ENCODE measurements at regions not wholly inside any gene's neighbourhood (a gene's known extent, or its start where the extent isn't known, plus 50 kb on each side); places are given as distances from the start of the nearest gene placed in this dataset.
"Not testable (repeated sequence)": the region's sequence is repeated elsewhere in the genome, so short reads cannot be mapped to it uniquely, and the experiment has no call there.

DNA sequence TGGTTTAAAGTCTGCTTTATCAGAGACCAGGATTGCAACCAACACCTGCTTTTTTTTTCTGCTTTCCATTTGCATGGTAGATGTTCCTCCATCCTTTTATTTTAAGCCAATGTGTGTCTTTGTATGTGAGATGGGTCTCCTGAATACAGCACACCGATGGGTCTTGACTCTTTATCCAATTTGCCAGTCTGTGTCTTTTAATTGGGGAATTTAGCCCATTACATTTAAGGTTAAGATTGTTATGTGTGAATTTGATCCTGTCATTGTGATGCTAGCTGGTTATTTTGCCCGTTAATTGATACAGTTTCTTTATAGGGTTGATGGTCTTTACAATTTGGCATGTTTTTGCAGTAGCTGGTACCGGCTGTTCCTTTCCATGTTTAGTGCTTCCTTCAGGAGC, 128.4 kb downstream of the ADCYAP1 start:
- intact Hi-C loops (cut with DNase I); DNase-seq (ENCODE audit: low spot score); ATAC-seq: not testable (repeated sequence)

DNA sequence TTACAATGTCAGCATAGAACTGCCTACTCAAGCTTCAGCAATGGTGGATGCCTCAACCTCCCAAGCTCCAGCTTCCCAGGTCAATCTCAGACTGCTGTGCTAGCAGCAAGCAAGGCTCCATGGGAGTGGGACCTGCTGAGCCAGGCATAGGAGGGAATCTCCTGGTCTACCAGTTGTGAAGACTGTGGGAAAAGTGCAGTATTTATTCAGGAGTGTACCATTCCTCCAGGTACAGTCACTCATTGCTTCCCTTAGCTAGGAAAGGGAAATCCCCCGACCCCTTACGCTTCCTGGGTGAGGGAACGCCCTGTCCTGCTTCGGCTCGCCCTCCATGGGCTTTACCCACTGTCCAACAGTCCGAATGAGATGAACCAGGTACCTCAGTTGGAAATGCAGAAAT, 130.3 kb downstream of the ADCYAP1 start:
- DNase-seq (ENCODE audit: low spot score) = no peak
- no peak for ATAC-seq
- intact Hi-C loops (cut with DNase I) = no loop called here

DNA sequence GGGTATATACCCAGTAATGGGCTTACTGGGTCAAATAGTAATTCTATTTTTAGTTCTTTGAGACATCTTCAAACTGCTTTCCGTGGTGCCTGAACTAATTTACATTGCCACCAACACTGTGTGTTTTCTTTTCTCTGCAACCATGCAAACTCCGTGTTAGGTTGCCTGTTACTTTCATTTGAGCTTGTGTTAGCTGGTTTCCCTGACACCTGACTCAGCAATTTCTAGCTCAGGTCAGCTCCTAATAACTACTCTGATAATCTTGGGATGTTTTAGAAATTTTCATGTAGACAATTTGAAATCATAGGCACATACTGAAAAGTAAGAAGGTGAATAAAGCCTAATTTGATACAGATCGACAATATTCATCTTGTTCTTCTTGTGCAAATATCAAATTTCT, 132.3 kb downstream of the ADCYAP1 start:
- intact Hi-C loops (cut with DNase I) = no loop called here
- ATAC-seq = no peak
- no peak for DNase-seq (ENCODE audit: low spot score)

DNA sequence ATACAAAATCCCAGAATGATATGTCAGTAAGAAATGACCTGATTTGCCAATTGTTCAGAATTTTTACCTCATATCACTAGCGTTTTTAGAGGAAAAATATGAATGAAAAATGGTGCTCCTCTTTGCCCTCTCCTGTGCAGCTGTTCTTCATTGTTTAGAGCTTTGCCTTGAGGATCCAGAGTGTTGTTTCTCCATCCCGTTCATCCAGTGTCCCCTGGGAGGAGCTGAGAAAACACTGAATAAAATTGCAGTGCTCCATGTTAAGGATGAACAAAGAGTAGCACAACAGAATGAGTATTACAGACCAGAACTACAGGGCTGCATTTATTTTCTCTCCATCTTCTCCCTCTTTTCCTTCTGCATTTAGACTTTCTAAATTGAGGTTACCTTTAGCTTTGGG, 133.1 kb downstream of the ADCYAP1 start:
- intact Hi-C loops (cut with DNase I) = no loop called here
- ATAC-seq = no peak
- no peak for DNase-seq (ENCODE audit: low spot score)

DNA sequence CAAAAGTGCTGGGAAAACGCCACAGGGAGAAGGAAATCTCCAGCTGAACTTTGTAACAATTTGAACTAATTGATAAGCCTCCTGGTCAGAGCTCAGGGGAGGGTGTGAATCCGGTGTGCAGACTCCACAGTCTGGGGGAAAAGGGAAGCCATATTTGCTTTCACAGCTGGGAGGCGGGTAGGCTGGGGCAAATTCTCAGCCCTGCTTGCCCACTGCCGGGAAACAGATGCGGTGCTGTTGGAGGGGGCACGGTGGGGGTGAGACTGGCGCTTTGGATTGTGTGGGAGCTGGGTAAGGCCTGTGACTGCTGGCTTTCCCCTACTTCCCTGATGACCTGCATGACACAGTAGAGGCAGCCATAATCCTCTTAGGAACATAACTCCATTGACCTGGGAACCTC, 134.8 kb downstream of the ADCYAP1 start:
- ATAC-seq (no peak), DNase-seq (ENCODE audit: low spot score) (no peak)
- intact Hi-C loops (cut with DNase I) = no loop called here

DNA sequence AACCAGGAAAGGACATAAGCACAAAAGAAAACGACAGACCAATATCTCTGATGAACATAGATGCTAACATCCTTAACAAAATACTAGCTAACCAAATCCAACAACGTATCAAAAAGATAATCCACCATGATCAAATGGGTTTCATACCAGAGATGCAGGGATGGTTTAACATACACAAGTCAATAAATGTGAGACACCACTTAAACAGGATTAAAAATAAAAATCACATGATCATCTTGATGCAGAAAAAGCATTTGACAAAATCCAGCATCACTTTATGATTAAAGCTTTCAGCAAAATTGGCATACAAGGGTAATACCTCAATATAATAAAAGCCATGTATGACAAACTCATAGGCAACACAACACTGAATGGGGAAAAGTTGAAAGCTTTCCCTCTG, 138.4 kb downstream of the ADCYAP1 start:
- ATAC-seq; intact Hi-C loops (cut with DNase I): not testable (repeated sequence)

DNA sequence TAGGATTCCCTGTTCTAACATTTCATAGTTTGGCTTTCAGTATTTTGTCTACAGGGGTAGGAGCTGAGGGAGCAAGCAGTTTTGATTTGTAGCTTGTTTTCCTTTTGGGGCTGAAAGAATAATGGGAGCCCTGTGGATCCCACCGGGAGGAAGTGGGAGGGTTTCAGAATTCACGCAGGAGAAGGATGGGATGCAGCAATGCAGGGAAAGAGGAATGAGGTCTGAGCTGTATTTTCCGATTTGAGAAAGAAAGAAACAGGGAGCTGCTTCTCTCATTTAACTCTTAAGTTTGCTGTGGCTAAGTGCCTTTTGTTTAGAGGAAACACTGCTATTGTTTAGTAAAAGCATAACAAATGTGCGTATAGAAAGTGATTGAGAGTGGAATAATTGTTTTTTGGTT, 141.0 kb downstream of the ADCYAP1 start:
- DNase-seq (ENCODE audit: low spot score) (no peak), ATAC-seq (no peak)
- intact Hi-C loops (cut with DNase I) = no loop called here

More for the DNA sequence above, 138.4 kb downstream of the ADCYAP1 start:
- not testable (repeated sequence) for DNase-seq (ENCODE audit: low spot score)

DNA sequence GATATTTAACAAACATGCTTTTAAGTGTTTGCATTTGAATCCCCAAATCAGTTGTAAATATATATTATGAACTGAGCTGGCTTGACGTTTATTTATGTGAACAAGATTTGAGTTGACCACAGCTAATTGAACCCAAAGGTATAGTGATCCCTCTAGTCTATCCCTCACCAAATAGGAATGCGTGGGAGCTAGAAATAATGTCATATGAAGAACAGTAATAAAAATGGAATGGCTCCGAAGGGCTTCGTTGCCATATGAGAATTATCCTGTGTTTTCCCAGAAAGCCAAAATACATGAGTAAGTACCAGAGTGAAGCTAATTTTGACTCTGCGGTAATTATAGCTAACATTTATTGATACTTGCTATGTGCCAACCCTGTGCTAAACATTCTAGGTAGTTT, 142.7 kb downstream of the ADCYAP1 start:
- ATAC-seq (no peak), DNase-seq (ENCODE audit: low spot score) (no peak)
- intact Hi-C loops (cut with DNase I) = no loop called here

DNA sequence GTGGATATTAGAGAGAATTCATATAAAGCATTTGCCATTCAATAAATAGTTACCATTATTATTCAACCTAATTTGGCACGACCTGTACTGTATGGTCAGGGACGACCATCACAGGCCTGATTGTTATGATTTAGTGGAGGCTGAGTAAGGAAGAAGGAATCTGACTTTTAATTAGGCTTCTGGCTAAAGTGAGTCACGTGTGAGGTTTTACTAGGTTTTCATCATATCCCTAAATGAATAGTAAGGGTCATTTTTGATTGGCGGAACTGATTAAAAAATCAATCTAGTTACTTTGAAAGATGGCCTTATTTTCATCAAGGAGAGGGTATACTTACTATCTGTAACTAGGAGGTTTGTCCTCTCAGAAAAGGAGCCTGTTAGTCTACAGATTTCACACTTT, 143.4 kb downstream of the ADCYAP1 start:
- DNase-seq (ENCODE audit: low spot score) (no peak), ATAC-seq (no peak)
- intact Hi-C loops (cut with DNase I) = no loop called here

DNA sequence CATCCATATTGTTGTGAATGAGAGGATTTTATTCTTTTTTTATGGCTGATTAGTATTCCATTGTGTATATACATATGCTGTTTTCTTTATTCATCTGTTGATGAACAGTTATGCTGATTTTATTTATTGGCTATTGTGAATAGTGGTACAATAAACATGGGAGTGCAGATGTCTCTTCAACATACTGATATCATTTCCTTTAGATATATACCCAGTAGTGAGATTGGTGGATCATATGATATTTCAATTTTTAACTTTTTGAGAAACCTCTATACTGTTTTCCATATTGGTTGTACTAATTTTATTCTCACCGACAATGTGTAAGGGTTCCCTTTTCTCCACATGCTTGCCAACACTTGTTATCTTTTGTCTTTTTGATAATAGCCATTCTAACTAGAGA, 144.5 kb downstream of the ADCYAP1 start:
- intact Hi-C loops (cut with DNase I) = no loop called here
- ATAC-seq = no peak
- DNase-seq (ENCODE audit: low spot score) = no peak

DNA sequence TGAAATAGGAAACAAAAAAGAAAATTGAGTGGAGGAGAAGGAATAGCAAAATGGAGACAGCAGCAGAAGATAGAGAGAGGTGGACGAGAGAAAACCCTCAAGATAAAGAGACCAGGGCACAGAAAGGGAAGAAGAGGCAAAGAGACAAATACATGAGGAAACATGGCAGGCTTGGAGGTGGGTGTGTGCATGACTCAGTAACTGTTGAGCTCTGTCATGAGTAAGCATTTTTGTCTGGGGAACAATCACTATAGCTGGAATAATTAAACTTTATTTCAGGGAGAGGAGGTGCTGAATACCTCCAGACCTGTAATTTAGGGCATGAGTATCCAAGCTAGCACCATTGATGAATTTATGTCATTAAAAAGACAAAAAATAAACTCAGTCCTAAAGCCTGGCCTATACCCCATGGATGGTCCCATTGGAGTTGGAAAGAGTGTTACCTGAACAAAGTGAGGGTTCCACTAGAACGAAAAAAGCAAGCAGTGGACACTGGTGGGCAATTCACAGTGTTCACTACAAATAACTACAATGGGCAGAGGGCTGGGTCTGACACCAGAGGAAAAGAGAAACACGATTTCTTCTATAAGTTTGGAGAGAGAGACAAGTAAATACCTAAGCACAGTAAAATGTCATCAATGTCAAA, 145.5 kb downstream of the ADCYAP1 start:
- no peak for DNase-seq (ENCODE audit: low spot score)
- intact Hi-C loops (cut with DNase I) = no loop called here
- ATAC-seq = no peak

DNA sequence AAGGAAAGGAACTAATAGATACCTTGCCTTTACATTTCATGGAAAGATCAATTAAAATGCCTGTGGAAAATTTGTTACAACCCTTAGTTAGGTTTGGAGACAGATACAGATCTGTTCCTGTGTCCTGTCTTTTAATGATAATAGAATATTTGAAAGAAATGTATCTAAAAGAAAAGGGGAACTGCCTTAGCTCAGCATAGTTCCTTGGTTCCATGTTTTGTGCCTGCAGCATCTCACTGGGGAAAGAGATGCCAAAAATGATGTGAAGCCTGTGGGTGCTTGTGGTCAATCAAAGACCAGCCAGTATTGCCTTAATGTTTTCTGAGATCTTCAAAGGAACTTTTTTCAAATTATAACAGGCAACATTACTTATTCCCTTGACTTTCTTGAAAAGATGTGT, 147.6 kb downstream of the ADCYAP1 start:
- no peak for ATAC-seq
- DNase-seq (ENCODE audit: low spot score) = no peak
- intact Hi-C loops (cut with DNase I) = no loop called here

DNA sequence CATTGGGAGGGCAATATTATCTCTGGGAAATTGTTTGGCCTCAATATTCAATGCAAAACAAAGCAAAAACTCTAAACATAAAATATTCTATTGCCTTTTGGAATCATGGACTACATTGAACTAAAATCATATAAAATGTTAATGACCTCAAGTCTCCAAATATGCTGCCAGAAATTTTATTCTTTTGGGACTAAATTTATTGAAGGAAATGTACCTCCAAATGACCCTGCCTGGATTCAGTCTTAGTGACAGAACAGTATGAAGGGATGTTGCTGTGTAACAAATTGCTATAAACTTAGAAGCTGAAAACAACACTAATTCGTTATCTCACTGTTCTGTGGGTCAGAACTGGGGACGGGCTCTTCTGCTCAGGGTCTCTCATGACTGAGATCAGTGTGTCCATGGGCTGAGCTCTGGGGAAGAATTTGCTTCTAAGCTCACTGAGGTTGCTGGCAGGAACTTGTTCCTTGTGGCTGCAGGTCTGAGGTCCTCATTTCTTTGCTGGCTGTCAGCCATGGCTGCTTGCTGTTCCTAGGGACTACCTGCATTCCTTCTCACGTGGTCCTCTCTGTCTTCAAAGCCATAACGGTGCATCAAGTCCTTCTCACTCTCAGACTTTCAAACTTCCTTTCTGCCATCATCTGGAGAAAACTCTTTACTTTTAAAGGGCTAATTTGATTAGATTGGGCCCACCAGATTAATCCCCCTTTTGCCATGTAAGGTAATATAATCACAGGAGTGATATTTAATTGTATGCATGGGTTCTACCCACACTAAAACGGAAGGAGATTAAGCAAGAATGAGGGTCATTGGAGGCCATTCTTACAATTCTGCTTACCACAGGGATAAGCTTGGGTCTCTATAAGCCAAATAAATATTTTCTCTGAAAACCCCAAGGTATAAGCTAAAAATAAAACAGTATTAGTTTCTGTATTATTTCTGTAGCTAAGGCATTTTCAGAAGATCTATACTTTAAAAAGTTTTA, 149.0 kb downstream of the ADCYAP1 start:
- no peak for DNase-seq (ENCODE audit: low spot score)
- intact Hi-C loops (cut with DNase I) = no loop called here
- ATAC-seq = no peak

DNA sequence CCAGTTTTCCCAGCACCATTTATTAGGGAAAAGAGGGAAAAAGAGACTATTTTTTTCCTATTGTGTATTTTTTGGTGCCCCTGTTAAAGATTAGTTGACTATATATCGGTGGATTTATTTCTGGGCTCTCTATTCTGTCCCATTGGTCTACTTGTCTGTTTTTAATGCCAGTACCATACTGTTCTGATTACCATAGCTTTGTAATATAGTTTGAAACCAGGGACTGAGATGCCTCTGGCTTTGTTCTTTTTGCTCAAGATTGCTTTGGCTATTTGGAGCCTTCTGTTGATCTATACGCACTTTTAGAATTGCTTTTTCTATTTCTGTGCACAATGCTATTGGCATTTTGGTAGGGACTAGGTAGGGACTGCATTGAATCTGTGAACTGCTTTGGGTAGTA, 151.7 kb downstream of the ADCYAP1 start:
- intact Hi-C loops (cut with DNase I) = no loop called here
- DNase-seq (ENCODE audit: low spot score) = no peak
- ATAC-seq = no peak

DNA sequence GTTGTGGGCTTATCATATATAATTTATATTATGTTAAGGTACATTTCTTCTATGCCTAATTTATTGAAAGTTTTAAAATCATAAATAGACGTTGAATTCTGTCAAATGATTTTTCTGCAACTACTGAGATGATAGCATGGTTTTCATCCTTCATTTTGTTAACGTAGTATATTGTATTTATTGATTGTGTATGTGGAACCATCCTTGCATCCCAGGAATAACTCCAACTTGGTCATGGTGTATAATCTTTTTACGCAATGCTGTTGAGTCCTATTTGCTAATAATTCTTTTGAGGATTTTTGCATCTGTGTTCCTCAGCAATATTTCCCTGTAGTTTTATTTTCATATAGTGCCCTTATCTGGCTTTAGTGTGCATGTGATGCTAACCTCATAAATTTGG, 152.7 kb downstream of the ADCYAP1 start:
- no peak for ATAC-seq
- intact Hi-C loops (cut with DNase I) = no loop called here
- no peak for DNase-seq (ENCODE audit: low spot score)

DNA sequence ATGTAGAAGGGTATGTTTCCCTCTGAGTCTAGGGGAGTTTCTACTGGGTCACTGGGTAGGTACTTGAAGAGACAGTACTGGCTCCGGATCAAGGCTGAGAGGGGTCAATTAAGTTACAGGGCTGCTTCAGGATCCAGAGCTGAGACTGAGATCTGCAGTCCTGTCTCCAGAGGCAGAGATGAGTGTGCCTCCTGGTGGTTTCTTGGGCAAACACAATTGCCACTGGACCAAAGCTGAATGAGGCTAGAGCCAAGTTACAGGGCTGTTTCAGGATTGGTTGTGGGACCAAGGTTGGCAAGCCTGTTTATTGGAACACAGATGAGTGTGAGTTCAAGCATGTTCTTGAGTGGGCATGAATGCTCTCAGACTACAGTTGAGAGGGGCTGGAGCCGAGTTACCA, 157.9 kb downstream of the ADCYAP1 start:
- DNase-seq (ENCODE audit: low spot score) = no peak
- ATAC-seq = no peak
- intact Hi-C loops (cut with DNase I) = no loop called here

DNA sequence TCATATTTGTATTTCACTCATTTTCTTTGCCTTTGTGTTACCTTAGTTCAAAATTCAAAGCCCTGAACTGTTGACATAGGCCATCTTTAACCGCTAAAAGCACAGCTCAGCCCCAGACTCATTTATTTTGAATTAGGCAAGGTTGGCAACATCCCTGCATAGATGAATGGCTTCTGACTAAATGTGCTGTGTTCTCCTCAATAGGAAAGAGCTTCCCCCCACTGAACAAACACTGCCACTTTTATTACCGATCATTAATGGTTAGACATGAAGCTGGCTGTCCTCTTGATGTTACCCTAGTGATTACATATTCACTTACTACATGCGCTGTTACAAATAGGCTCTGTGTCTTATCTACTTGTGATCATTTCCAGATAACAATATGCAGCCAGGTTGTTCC, 170.7 kb downstream of the ADCYAP1 start:
- intact Hi-C loops (cut with DNase I) = no loop called here
- ATAC-seq = no peak
- no peak for DNase-seq (ENCODE audit: low spot score)

DNA sequence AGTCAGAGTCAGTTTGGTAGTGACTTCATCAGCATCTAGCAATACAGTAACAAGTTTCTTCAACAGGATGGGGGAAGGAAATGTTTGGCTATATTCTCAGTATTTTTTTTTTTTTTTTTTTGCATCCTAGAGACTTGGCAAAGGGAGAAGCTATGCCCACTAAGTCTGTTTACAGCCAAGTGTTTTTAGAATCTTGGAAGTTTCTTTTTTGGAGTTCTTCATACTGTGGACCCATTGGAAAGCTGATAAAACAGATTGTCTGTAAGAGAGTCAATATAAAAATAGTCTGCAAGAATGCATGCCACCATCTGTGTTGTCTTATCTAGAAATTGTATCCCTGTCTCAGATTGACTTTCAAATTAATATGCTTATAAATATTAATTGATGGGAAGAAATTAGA, 171.2 kb downstream of the ADCYAP1 start:
- DNase-seq (ENCODE audit: low spot score) (no peak), ATAC-seq (no peak)
- intact Hi-C loops (cut with DNase I) = no loop called here

DNA sequence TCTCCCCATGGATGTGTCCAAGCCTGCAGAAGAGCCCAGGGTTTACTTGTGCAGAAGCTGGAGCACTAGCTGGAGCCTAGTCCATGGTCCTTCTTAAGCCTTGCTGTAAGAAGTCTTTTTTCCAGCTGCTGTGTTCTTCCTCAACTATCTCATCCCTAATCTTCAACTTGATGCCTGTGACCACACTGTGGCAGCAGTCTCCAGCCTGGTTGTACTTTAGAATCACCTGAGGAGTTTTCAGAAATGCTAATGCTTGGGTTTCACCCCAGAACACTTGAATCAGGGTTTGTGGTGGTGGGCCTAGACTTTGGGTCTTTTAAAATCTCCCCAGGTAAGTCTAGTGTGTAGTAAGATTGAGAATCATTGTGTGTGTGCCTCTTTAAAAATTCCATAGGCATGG, 173.6 kb downstream of the ADCYAP1 start:
- ATAC-seq = no peak
- intact Hi-C loops (cut with DNase I) = no loop called here
- DNase-seq (ENCODE audit: low spot score) = no peak

DNA sequence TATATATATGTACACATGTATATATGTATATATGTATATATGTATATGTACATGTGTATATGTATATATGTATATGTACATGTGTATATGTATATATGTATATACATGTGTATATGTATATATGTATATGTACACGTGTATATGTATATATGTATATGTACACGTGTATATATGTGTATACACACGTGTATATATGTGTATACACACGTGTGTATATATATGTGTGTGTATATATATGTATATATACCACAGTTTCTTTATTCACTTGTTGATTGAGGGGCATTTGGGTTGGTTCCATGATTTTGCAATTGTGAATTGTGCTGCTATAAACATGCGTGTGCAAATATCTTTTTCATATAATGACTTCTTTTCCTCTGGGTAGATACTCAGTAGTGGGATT, 179.0 kb downstream of the ADCYAP1 start:
- ATAC-seq; DNase-seq (ENCODE audit: low spot score); intact Hi-C loops (cut with DNase I): not testable (repeated sequence)
